Naive thymus-derived CD4-positive, alpha-beta T cell (primary cell): ENCODE measurements at regions not wholly inside any gene's neighbourhood (a gene's known extent, or its start where the extent isn't known, plus 50 kb on each side); places are given as distances from the start of the nearest gene placed in this dataset.

Source experiments
- ATAC-seq: fragments of 150-1000 bp; cut with Tn5 transposase; 2 replicates; pipeline ENCODE4 v1.10.0; 2021; ENCODE audit warnings: mild to moderate bottlenecking, moderate library complexity
- CTCF ChIA-PET: fragments of 350-600 bp; sonication (Branson Sonifier 250); formaldehyde crosslinking; loops from one replicate; lab custom pipeline; 2021; ENCODE audit warnings: antibody characterized with exemption; lab: Charles Lee
- POLR2A ChIA-PET: fragments of 350-600 bp; sonication (Branson Sonifier 250); formaldehyde crosslinking; loops from one replicate; lab custom pipeline; 2021; ENCODE audit warnings: antibody characterized with exemption, inconsistent platforms; lab: Charles Lee
- DNase-seq, 9 donors: peaks; one replicate each; pipeline versions ENCODE4 v3.0.0 to v3.0.0-alpha.2; 2020 to 2022; ENCODE audit warnings: mixed read lengths in 1 of 9
- H3K27ac ChIP-seq: one replicate; pipeline ENCODE4 v1.7.0; 2013; ENCODE audit warnings: mild to moderate bottlenecking, low read depth, low read length, moderate library complexity
- H3K27me3 ChIP-seq, 2 donors: one replicate each; pipeline ENCODE4 v1.7.0; 2013; ENCODE audit warnings: low read length in 2 of 2, mild to moderate bottlenecking in 2 of 2, moderate library complexity in 2 of 2; ENCODE audit not compliant: control insufficient read depth in 2 of 2, insufficient read depth in 2 of 2
- H3K36me3 ChIP-seq, 3 experiments: 1 replicate in 2 of 3; 2 replicates in 1 of 3; pipeline ENCODE4 v1.7.0; 2013; ENCODE audit warnings: low read length in 3 of 3, mild to moderate bottlenecking in 3 of 3, moderate library complexity in 1 of 3; ENCODE audit not compliant: insufficient read depth in 3 of 3, control insufficient read depth in 2 of 3
- H3K4me1 ChIP-seq, 2 donors: one replicate each; pipeline ENCODE4 v1.7.0; 2013; ENCODE audit warnings: low read length in 2 of 2, mild to moderate bottlenecking in 2 of 2, moderate library complexity in 1 of 2; ENCODE audit not compliant: control insufficient read depth in 2 of 2, insufficient read depth in 2 of 2
- H3K4me3 ChIP-seq: 2 replicates; pipeline ENCODE4 v1.7.0; 2013; ENCODE audit warnings: mild to moderate bottlenecking, low read length
- H3K9me3 ChIP-seq, 3 experiments: 1 replicate in 2 of 3; 2 replicates in 1 of 3; pipeline ENCODE4 v1.7.0; 2013; ENCODE audit warnings: low read length in 3 of 3; ENCODE audit not compliant: control insufficient read depth in 2 of 3
- H3K27ac Mint-ChIP-seq, 9 donors: one replicate each; pipeline ENCODE4 v1.8.0; 2020 to 2022; ENCODE audit warnings: mixed read lengths in 9 of 9, mild to moderate bottlenecking in 8 of 9, moderate library complexity in 5 of 9, inconsistent platforms in 2 of 9
- H3K27me3 Mint-ChIP-seq, 5 donors: one replicate each; pipeline ENCODE4 v1.8.0; 2021 to 2022; ENCODE audit warnings: mixed read lengths in 5 of 5, mild to moderate bottlenecking in 1 of 5
- H3K36me3 Mint-ChIP-seq, 5 donors: one replicate each; pipeline ENCODE4 v1.8.0; 2020 to 2022; ENCODE audit warnings: mixed read lengths in 5 of 5, mild to moderate bottlenecking in 3 of 5, inconsistent platforms in 1 of 5
- H3K4me1 Mint-ChIP-seq, 7 donors: one replicate each; pipeline ENCODE4 v1.8.0; 2020 to 2022; ENCODE audit warnings: mixed read lengths in 7 of 7, mild to moderate bottlenecking in 3 of 7, inconsistent platforms in 1 of 7
- H3K4me3 Mint-ChIP-seq, 10 donors: one replicate each; pipeline ENCODE4 v1.8.0; 2020 to 2022; ENCODE audit warnings: mild to moderate bottlenecking in 10 of 10, mixed read lengths in 10 of 10, moderate library complexity in 6 of 10, inconsistent platforms in 2 of 10
- H3K9me3 Mint-ChIP-seq, 11 donors: one replicate each; pipeline ENCODE4 v1.8.0; 2020 to 2022; ENCODE audit warnings: mixed read lengths in 11 of 11, mild to moderate bottlenecking in 4 of 11, inconsistent platforms in 1 of 11, moderate library complexity in 1 of 11
- intact Hi-C, 2 donors: fragments of 100-400 bp; cut with micrococcal nuclease; formaldehyde crosslinking; loops; one replicate each; pipeline ENCODE4 v1.15.1; 2023

GRCh38 chr2:108111936-108112335 lies 125.6 kb downstream of the SLC5A7 start:
- CTCF ChIA-PET, result no interaction called here
- Histone ChIP-seq H3K27me3 (no peaks in the 10 kb centered on the region), H3K4me1 (no peaks in the 10 kb centered on the region), H3K9me3 (no peaks in the 10 kb centered on the region), H3K27ac (no peak overlapping the region), H3K36me3 (no peaks in the 10 kb centered on the region), H3K4me3 (no peak overlapping the region)
- no peak for DNase-seq
- no peak overlapping the region for H3K4me3 Mint-ChIP-seq
- peaks cover 0 to 20% (median 9%) of the 10 kb centered on the region in 11 donors for H3K9me3 Mint-ChIP-seq
- peaks cover 0 to 10% (median 5%) of the 10 kb centered on the region in 5 donors for H3K27me3 Mint-ChIP-seq
- no peaks in the 10 kb centered on the region for H3K4me1 Mint-ChIP-seq
- POLR2A ChIA-PET, result no interaction called here
- no peak overlapping the region for H3K27ac Mint-ChIP-seq
- ATAC-seq, result no peak
- no peaks in the 10 kb centered on the region for H3K36me3 Mint-ChIP-seq
- intact Hi-C loops, result no loop called here

GRCh38 chr2:108115868-108116267 lies 123.9 kb upstream of the SULT1C3 start:
- ATAC-seq (no peak), DNase-seq (no peak)
- Histone ChIP-seq H3K36me3 (no peaks in the 10 kb centered on the region), H3K4me3 (no peak overlapping the region), H3K4me1 (no peaks in the 10 kb centered on the region), H3K27ac (no peak overlapping the region), H3K9me3 (no peaks in the 10 kb centered on the region), H3K27me3 (no peaks in the 10 kb centered on the region)
- Mint-ChIP-seq H3K36me3 (no peaks in the 10 kb centered on the region), H3K4me3 (no peak overlapping the region), H3K9me3 (peaks cover 0 to 13% (median 3%) of the 10 kb centered on the region in 11 donors), H3K4me1 (no peaks in the 10 kb centered on the region), H3K27ac (no peak overlapping the region), H3K27me3 (peaks cover 0 to 12% (median 8%) of the 10 kb centered on the region in 5 donors)
- POLR2A ChIA-PET, result no interaction called here
- CTCF ChIA-PET, result no interaction called here
- intact Hi-C loops, result no loop called here

- Mint-ChIP-seq H3K27ac (no peak overlapping the region), H3K27me3 (peaks cover 0 to 12% (median 7%) of the 10 kb centered on the region in 5 donors), H3K4me3 (no peak overlapping the region), H3K36me3 (no peaks in the 10 kb centered on the region), H3K9me3 (peaks cover 0 to 3% (median under 1%) of the 10 kb centered on the region in 11 donors), H3K4me1 (no peaks in the 10 kb centered on the region)
- Histone ChIP-seq H3K9me3 (no peaks in the 10 kb centered on the region), H3K4me1 (no peaks in the 10 kb centered on the region), H3K36me3 (no peaks in the 10 kb centered on the region), H3K27me3 (no peaks in the 10 kb centered on the region), H3K4me3 (no peak overlapping the region), H3K27ac (no peak overlapping the region)
- ATAC-seq, result no peak
- POLR2A ChIA-PET, result no interaction called here
- intact Hi-C loops, result no loop called here
- no peak for DNase-seq
- CTCF ChIA-PET, result no interaction called here
Measured at GRCh38 chr2:108118996-108119395, 120.8 kb upstream of the SULT1C3 start.

- H3K27me3 ChIP-seq, result no peaks in the 10 kb centered on the region
- no peak for DNase-seq
- Mint-ChIP-seq H3K4me3 (no peak overlapping the region), H3K27me3 (peaks cover 0 to 11% (median 5%) of the 10 kb centered on the region in 5 donors), H3K27ac (no peak overlapping the region), H3K9me3 (peaks cover 0 to 2% (median 0%) of the 10 kb centered on the region in 11 donors), H3K4me1 (no peaks in the 10 kb centered on the region), H3K36me3 (no peaks in the 10 kb centered on the region)
- intact Hi-C loops, result no loop called here
- ATAC-seq, result no peak
- ChIA-PET CTCF (no interaction called here), POLR2A (no interaction called here)
- no peaks in the 10 kb centered on the region for H3K36me3 ChIP-seq
- H3K9me3 ChIP-seq, result no peaks in the 10 kb centered on the region
- no peak overlapping the region for H3K4me3 ChIP-seq
- H3K27ac ChIP-seq, result no peak overlapping the region
- no peaks in the 10 kb centered on the region for H3K4me1 ChIP-seq
Measured at GRCh38 chr2:108119492-108119891, 120.3 kb upstream of the SULT1C3 start.

- intact Hi-C loops, result no loop called here
- no peaks in the 10 kb centered on the region for H3K4me1 ChIP-seq
- no peak overlapping the region for H3K4me3 ChIP-seq
- no peak overlapping the region for H3K27ac ChIP-seq
- ChIA-PET CTCF (no interaction called here), POLR2A (no interaction called here)
- no peak overlapping the region for H3K4me3 Mint-ChIP-seq
- no peaks in the 10 kb centered on the region for H3K9me3 Mint-ChIP-seq
- no peak for ATAC-seq
- no peaks in the 10 kb centered on the region for H3K4me1 Mint-ChIP-seq
- no peaks in the 10 kb centered on the region for H3K9me3 ChIP-seq
- H3K36me3 ChIP-seq, result no peaks in the 10 kb centered on the region
- no peaks in the 10 kb centered on the region for H3K27me3 ChIP-seq
- H3K36me3 Mint-ChIP-seq, result no peaks in the 10 kb centered on the region
- peaks cover 0 to 5% (median 0%) of the 10 kb centered on the region in 5 donors for H3K27me3 Mint-ChIP-seq
- no peak for DNase-seq
- H3K27ac Mint-ChIP-seq, result no peak overlapping the region
Measured at GRCh38 chr2:108124736-108125495, 114.9 kb upstream of the SULT1C3 start.

- no peaks in the 10 kb centered on the region for H3K9me3 Mint-ChIP-seq
- H3K36me3 Mint-ChIP-seq, result no peaks in the 10 kb centered on the region
- H3K9me3 ChIP-seq, result no peaks in the 10 kb centered on the region
- no peak overlapping the region for H3K4me3 Mint-ChIP-seq
- ATAC-seq (no peak), DNase-seq (no peak)
- H3K4me1 ChIP-seq, result no peaks in the 10 kb centered on the region
- H3K4me3 ChIP-seq, result no peak overlapping the region
- CTCF ChIA-PET, result no interaction called here
- H3K36me3 ChIP-seq, result no peaks in the 10 kb centered on the region
- H3K27ac Mint-ChIP-seq, result no peak overlapping the region
- POLR2A ChIA-PET, result no interaction called here
- no peaks in the 10 kb centered on the region for H3K4me1 Mint-ChIP-seq
- H3K27ac ChIP-seq, result no peak overlapping the region
- no peaks in the 10 kb centered on the region for H3K27me3 ChIP-seq
- no peaks in the 10 kb centered on the region for H3K27me3 Mint-ChIP-seq
- intact Hi-C loops, result no loop called here
Measured at GRCh38 chr2:108125581-108125980, 114.2 kb upstream of the SULT1C3 start.

- ATAC-seq (no peak), DNase-seq (no peak)
- ChIA-PET POLR2A (no interaction called here), CTCF (no interaction called here)
- Mint-ChIP-seq H3K4me1 (no peaks in the 10 kb centered on the region), H3K9me3 (peaks cover 0 to 6% (median 0%) of the 10 kb centered on the region in 11 donors), H3K4me3 (no peak overlapping the region), H3K27me3 (no peaks in the 10 kb centered on the region), H3K36me3 (no peaks in the 10 kb centered on the region), H3K27ac (no peak overlapping the region)
- H3K27me3 ChIP-seq, result no peaks in the 10 kb centered on the region
- no peak overlapping the region for H3K27ac ChIP-seq
- H3K4me3 ChIP-seq, result no peak overlapping the region
- H3K9me3 ChIP-seq, result no peaks in the 10 kb centered on the region
- no peaks in the 10 kb centered on the region for H3K4me1 ChIP-seq
- intact Hi-C loops, result no loop called here
- no peaks in the 10 kb centered on the region for H3K36me3 ChIP-seq
Measured at GRCh38 chr2:108128249-108128648, 111.5 kb upstream of the SULT1C3 start.
